ENCODE measurements at regions not wholly inside any gene's neighbourhood (a gene's known extent, or its start where the extent isn't known, plus 50 kb on each side); places are given as distances from the start of the nearest gene placed in this dataset.

DNA sequence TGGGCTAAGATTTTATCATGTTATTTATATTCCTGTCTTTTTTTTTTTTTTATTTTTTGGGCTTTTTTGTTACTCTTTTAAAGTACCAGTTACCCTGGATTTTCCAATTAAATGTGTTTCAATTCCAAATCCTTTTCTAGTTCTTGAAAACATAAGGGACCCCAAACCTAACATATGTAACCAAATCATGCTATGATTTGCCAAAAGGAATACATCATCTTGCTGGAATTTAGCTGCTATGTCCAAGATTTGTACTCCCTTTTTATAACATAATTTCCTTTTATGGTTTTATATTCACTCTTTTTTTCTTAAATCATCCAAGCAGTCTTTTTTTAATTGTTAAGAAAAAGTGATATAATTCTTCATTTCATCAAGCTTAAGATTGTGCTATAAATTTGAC is 60.9 kb upstream of the DSEL start:
- intact Hi-C loops (cut with micrococcal nuclease; ENCODE audit: unreplicated experiment), result no loop called here
- no peak overlapping the region for H3K4me2 ChIP-seq
- no peaks in the 10 kb centered on the region for H3K4me1 ChIP-seq (replicated peaks; ENCODE audit: insufficient read depth)
- H2AFZ ChIP-seq, result no peak overlapping the region
- H4K20me1 ChIP-seq (ENCODE audit: insufficient read depth), result no peaks in the 10 kb centered on the region
- no peaks in the 10 kb centered on the region for H3K36me3 ChIP-seq (ENCODE audit: low read depth)
- H3F3A ChIP-seq (ENCODE audit: insufficient read depth, low read depth), result no peaks in the 10 kb centered on the region
- DNase-seq, result no peak
- POLR2A ChIA-PET (ENCODE audit: unreplicated experiment), result no interaction called here
- H3K27me3 ChIP-seq (ENCODE audit: insufficient read depth, low read depth), result no peaks in the 10 kb centered on the region
- CTCF ChIA-PET, result no interaction called here
- no peaks in the 10 kb centered on the region for H3K79me2 ChIP-seq (ENCODE audit: low read depth)
- TF ChIP-seq, protein P1, sequence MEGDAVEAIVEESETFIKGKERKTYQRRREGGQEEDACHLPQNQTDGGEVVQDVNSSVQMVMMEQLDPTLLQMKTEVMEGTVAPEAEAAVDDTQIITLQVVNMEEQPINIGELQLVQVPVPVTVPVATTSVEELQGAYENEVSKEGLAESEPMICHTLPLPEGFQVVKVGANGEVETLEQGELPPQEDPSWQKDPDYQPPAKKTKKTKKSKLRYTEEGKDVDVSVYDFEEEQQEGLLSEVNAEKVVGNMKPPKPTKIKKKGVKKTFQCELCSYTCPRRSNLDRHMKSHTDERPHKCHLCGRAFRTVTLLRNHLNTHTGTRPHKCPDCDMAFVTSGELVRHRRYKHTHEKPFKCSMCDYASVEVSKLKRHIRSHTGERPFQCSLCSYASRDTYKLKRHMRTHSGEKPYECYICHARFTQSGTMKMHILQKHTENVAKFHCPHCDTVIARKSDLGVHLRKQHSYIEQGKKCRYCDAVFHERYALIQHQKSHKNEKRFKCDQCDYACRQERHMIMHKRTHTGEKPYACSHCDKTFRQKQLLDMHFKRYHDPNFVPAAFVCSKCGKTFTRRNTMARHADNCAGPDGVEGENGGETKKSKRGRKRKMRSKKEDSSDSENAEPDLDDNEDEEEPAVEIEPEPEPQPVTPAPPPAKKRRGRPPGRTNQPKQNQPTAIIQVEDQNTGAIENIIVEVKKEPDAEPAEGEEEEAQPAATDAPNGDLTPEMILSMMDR (conservative IDR thresholded peaks at IDR 0.05), result no peak
- no peak for TF ChIP-seq EZH2 (IDR thresholded peaks at IDR 0.05; ENCODE audit: low read depth)
- H3K9me3 ChIP-seq (ENCODE audit: insufficient read depth, low read depth), result no peaks in the 10 kb centered on the region
- BruUV-seq (replicated peaks), result no TSS peak
- no peak overlapping the region for H3K4me3 ChIP-seq
- no peak overlapping the region for H3K27ac ChIP-seq
- H3K9me2 ChIP-seq (ENCODE audit: insufficient read depth), result no peaks in the 10 kb centered on the region

DNA sequence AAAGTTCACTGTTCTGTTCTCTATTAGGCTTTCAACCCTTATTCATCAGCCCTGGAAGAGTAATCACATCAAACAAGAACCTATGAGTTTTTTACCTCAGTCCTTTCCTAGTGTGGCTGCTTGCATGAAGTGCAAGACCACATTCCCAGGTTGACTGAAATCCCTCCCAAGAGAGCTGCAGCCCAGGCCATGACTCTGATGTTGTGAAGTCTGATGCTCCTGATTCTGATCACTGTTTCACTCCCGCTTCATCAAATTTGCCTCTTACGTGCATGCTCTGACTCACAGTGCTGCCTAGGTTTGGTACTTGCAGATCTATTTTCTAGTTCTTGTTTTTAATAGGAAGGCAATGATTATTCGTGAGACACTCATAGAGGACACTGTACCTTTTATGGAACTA is 58.2 kb upstream of the DSEL start:
- no peaks in the 10 kb centered on the region for H3K27me3 ChIP-seq (ENCODE audit: insufficient read depth, low read depth)
- H3K9me2 ChIP-seq (ENCODE audit: insufficient read depth), result 0 out of 2 replicates have a peak, but pooled peaks cover 5% of the 10 kb centered on the region
- no peaks in the 10 kb centered on the region for H3K4me1 ChIP-seq (replicated peaks; ENCODE audit: insufficient read depth)
- intact Hi-C loops (cut with micrococcal nuclease; ENCODE audit: unreplicated experiment), result no loop called here
- no peaks in the 10 kb centered on the region for H3K36me3 ChIP-seq (ENCODE audit: low read depth)
- no peak for DNase-seq
- H3F3A ChIP-seq (ENCODE audit: insufficient read depth, low read depth), result no peaks in the 10 kb centered on the region
- no peaks in the 10 kb centered on the region for H3K79me2 ChIP-seq (ENCODE audit: low read depth)
- H3K27ac ChIP-seq, result no peak overlapping the region
- no peak overlapping the region for H3K4me3 ChIP-seq
- 0 out of 2 replicates have a peak overlapping the region, but pooled peaks have one; percentile 22 for H2AFZ ChIP-seq
- TF ChIP-seq EZH2 (IDR thresholded peaks at IDR 0.05; ENCODE audit: low read depth), result no peak
- TF ChIP-seq, protein P1 (conservative IDR thresholded peaks at IDR 0.05), result no peak
- CTCF ChIA-PET, result no interaction called here
- POLR2A ChIA-PET (ENCODE audit: unreplicated experiment), result no interaction called here
- no peaks in the 10 kb centered on the region for H4K20me1 ChIP-seq (ENCODE audit: insufficient read depth)
- no peaks in the 10 kb centered on the region for H3K9me3 ChIP-seq (ENCODE audit: insufficient read depth, low read depth)
- no TSS peak for BruUV-seq (replicated peaks)
- no peak overlapping the region for H3K4me2 ChIP-seq

DNA sequence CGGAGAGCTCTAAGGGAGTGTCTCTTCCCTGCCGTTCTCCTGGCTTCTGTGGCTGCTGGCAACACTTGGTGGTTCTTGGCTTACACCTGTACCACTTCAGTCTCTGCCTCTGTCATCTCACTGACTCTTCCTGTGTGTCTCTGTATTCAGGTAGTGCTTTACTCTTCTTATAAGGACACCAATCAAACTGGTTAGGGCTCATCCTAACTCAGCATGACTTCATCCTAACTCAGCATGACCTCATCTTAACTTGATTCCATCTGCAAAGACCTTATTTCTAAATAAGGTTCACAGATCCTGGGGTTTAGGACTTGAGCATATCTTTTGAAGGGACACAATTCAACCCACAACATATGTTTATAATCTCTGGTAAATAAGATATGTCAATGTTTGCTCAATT is 51.6 kb upstream of the DSEL start:
- Histone ChIP-seq H3K27ac (no peak overlapping the region), H3K4me2 (no peak overlapping the region), H3K9me3 (ENCODE audit: insufficient read depth, low read depth) (no peaks in the 10 kb centered on the region), H3K9me2 (ENCODE audit: insufficient read depth) (0 out of 2 replicates have a peak, but pooled peaks cover 5% of the 10 kb centered on the region), H3F3A (ENCODE audit: insufficient read depth, low read depth) (no peaks in the 10 kb centered on the region), H4K20me1 (ENCODE audit: insufficient read depth) (no peaks in the 10 kb centered on the region), H3K36me3 (ENCODE audit: low read depth) (no peaks in the 10 kb centered on the region), H3K4me3 (no peak overlapping the region), H2AFZ (no peak overlapping the region), H3K4me1 (replicated peaks; ENCODE audit: insufficient read depth) (no peaks in the 10 kb centered on the region), H3K27me3 (ENCODE audit: insufficient read depth, low read depth) (no peaks in the 10 kb centered on the region), H3K79me2 (ENCODE audit: low read depth) (no peaks in the 10 kb centered on the region)
- no TSS peak for BruUV-seq (replicated peaks)
- TF ChIP-seq, protein P1 (conservative IDR thresholded peaks at IDR 0.05), result no peak
- TF ChIP-seq EZH2 (IDR thresholded peaks at IDR 0.05; ENCODE audit: low read depth), result no peak
- DNase-seq, result no peak
- CTCF ChIA-PET, result no interaction called here
- intact Hi-C loops (cut with micrococcal nuclease; ENCODE audit: unreplicated experiment), result no loop called here
- POLR2A ChIA-PET (ENCODE audit: unreplicated experiment), result no interaction called here
